Right lobe of liver (tissue), 4 donors: ENCODE measurements at regions not wholly inside any gene's neighbourhood (a gene's known extent, or its start where the extent isn't known, plus 50 kb on each side); places are given as distances from the start of the nearest gene placed in this dataset.

Source experiments
- CTCF ChIP-seq, 4 donors: fragments of 200-600 bp in 3 of 4; fragments of 450-650 bp in 1 of 4; IDR thresholded peaks; one replicate each; pipeline versions ENCODE4 v1.5.1 to v1.8.0; 2016 to 2022; ENCODE audit warnings: antibody characterized with exemption in 4 of 4, mild to moderate bottlenecking in 2 of 4
- POLR2A ChIP-seq: fragments of 450-650 bp; IDR thresholded peaks from one replicate; pipeline ENCODE4 v1.6.1; 2017; ENCODE audit warnings: antibody characterized with exemption, mild to moderate bottlenecking
- donor health status: DM: no; HTN: no; CAD: no.
- donor health status: DM: no; HTN: no; CAD: no.
- donor health status: DM: no; HTN: yes; CAD: no.

DNA sequence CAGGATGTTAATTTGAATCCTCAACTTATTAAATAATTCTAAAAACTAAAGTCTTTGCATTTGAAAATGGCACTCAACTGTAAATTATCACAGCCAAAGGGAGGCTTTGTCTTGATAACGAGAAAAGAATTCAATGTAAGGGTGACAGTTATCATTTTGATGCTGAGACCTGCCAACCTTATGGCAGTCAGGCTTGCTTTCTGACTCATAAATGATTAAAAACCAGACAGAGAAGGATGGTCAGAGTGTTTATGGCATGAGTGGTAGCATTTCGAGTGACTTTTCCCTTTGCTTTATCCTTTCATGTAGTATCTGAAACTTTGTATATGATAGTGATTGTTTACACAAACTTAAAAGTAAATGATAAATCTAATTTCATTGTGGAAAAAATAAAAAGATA lies 53.9 kb upstream of the EPC2 start:
- no peak for TF ChIP-seq CTCF (IDR thresholded peaks at IDR 0.05)
- TF ChIP-seq POLR2A, result no peak
